DMS 273 treated with DMSO at 0.1 percent for 48 hours (cell line): ENCODE measurements at regions not wholly inside any gene's neighbourhood (a gene's known extent, or its start where the extent isn't known, plus 50 kb on each side); places are given as distances from the start of the nearest gene placed in this dataset.
"Not testable (repeated sequence)": the region's sequence is repeated elsewhere in the genome, so short reads cannot be mapped to it uniquely, and the experiment has no call there.

Source experiments
- DNase-seq: peaks from one replicate; lab custom pipeline; 2025; lab: John Stamatoyannopoulos, UW

DNA sequence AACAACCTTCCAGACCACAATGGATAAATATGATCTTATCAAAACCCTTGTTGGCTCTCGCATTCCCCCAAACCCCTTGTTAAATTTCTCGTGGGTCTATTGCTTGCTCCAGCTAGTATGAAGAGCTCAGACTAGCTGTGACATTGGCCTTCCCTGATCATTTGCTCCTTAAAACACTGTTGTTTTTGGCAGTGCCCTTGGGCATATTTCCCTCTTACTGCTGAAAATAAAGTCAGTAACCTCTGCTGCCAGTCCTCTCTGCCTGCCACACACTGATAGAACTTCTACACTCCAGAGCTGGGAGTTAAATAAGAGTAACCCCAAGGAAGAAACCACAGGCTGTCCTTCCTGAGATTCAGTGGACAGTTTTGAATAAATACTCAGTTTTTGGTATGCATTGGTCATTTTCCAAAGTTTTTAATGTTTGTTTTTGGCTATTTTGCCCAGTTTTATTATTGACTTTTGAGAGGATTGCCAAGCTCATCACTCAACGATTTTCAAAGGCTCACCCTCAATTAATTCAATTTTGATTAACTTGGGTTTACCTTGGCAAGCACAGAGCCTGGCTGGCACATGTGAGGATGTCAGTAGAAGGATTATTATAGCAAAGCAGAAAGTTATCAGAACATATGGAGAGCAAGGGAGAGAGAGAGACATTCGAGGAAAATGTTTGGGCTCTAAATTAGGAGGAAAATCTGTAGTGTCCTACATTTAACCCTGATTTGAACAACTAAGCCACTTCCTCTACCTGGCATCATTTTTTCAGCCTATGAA is 84.3 kb upstream of the SYN3 start:
- DNase-seq = no peak

DNA sequence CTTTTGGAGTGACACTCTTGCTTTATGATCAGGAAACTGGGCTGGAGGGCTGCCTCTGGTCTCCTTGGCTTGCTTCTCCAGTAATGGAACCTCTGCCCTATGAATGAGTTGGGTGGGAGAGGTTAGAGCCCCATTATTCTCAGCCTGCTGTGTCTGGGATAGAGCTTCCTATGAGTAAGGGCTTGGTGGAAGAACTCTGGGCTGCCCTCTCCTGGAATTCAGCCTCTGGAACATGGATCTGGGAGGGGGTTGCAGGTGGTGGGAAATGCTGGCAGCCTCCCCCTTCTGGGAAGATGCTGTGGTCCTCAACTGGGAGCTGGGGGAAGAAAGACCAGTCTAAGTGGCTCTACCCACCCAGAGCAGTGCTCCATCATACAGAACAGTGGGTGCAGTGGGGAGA is 81.8 kb upstream of the SYN3 start:
- no peak for DNase-seq

GRCh38 chr22:33138333-33138732 is 80.2 kb upstream of the SYN3 start:
- DNase-seq = not testable (repeated sequence)

- no peak for DNase-seq
Measured at GRCh38 chr22:33130473-33130872, 72.3 kb upstream of the SYN3 start.

DNA sequence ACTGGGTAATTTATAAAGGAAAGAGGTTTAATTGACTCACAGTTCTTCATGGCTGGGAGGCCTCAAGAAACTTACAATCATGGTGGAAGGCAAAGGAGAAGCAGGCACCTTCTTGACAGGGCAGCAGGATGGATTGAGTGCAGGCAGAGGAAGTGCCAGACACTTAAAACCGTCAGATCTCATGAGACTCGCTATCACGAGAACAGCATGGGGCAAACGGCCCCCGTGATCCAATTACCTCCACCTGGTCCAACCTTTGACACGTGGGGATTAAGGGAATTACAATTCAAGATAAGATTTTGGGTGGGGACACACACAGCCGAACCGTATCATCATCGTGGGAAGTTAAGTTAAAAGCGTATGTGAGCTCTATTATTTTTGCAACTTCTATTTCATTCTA is 71.4 kb upstream of the SYN3 start:
- DNase-seq = no peak

DNA sequence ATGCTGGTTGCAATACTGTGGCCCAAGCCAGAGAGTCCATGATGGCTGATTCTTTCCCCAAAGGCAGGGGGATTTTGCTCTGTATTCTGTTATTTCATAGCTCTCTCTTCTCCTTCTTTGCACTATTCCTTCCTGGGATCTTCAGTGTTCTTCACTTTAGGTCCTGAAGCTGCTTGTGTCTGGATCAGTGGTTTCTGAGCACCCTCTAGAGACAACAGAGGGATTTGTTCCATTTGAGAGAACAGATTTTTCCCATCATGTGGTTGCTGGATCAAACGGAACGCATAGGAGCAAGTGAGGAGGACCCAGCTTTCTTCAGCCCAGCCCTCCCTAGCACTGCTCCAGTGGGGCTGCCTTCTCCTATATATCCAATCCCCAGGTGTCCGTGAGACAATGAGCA is 68.7 kb upstream of the SYN3 start:
- DNase-seq = no peak

DNA sequence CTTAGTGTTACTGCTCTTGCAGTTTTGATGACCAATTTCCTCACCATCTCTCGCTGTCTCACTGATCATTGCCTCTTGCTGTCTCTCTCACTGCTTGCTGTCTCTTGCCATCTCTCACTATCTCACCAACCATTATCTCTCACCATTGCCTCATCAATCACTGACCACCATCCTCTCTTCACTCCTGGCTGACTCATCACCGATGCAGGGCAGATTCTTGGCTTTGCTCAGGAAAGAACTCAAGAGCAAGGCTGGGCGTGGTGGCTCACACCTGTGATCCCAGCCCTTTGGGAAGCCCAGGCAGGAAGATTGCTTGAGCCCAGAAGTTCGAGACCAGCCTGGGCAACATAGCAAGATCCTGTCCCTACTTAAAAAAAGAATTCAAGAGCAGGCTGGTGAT is 66.3 kb upstream of the SYN3 start:
- no peak for DNase-seq

DNA sequence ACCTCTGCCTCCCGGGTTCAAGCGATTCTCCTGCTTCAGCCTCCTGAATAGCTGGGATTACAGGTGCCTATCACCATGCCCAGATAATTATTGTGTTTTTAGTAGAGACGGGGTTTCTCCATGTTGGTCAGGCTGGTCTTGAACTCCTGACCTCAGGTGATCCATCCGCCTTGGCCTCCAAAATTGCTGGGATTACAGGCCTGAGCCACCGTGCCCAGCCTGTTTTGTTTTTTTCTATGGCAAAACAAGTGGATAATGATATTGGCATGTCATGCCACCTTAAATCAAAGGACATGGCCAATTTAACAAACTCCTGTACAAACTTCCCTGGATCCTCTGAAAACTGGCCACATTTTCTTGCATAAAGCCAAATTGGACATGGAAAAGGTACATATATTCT is 64.3 kb upstream of the SYN3 start:
- not testable (repeated sequence) for DNase-seq

DNA sequence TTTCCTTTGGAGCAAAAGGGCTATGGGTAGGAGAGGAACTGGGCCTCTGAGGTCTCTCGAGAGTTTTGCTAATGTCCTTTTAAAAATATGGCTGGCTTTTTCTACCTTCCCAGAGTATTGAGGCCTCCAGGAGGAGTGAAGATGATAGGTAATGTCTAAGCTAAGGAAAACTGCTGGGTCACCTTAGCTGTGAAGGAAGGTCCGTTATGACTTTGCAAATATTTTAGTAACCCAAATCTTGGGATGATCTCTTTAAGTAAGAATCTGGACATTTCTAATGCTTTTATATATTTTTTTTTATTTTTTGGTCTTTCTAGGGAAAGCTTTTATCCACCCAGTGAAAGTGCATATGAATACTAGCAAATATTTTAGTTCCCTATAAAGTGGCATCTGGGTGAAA is 60.9 kb upstream of the SYN3 start:
- DNase-seq = no peak

- no peak for DNase-seq
Measured at GRCh38 chr22:33117821-33118220, 59.6 kb upstream of the SYN3 start.

DNA sequence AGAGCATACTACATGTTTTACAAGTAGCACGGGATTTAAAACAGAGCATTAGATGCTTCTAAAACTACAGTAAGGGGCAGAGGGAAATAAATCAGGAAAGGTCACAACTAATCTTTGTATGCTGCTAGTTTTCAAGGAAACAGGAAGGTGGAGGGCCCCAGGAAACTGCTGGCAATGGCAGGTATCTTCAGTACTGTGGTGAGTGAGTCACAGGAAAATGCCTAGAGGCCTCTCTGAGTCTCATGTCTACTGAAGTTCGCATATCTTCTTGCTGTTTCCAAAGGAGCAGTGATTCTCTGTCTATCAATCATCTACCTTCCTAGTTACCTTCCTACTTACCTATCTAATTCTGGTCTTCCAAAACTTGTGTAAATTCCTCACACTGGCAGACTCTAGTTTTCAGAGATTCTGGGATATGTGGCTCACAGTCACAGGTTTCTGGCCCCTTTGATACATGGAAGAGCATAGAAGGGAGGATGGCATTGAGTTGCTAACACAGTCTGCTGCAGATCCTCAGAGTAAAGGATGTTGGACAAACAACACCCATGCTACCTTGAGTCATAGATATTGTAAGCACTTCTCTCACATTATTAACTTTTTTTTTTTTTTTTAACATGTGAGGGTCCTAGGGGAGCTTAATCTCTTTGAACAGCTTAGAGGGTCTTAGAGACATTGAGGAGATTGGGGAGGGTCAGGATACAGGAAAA is 58.8 kb upstream of the SYN3 start:
- DNase-seq = no peak

- no peak for DNase-seq
Measured at GRCh38 chr22:33114565-33114964, 56.4 kb upstream of the SYN3 start.

GRCh38 chr22:33112580-33112979 is 54.4 kb upstream of the SYN3 start:
- peak; percentile 11 for DNase-seq

DNA sequence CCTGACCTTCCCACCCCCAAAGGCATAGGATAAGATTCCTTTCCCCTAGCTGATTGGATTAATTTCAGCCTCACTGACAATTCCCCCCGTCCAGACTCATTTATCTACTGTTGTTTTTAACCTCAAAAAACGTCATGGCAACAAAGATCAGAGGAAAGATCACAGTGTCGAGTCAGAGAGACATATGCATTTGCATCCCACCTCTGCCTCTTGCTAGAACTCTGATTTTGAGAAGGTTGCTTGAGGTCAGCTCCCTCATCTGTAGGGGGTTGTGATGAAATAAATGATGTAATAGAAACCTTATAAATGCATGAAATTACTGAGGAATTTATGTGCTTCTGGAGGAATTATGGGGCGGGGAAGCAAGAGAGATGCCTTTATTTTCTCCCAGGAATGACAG is 53.3 kb upstream of the SYN3 start:
- no peak for DNase-seq

- DNase-seq = no peak
Measured at GRCh38 chr22:33110562-33111163, 52.5 kb upstream of the SYN3 start.

GRCh38 chr22:33109514-33110430 is 51.6 kb upstream of the SYN3 start:
- DNase-seq = no peak

GRCh38 chr22:33108037-33108436 is 49.9 kb upstream of the SYN3 start:
- DNase-seq = no peak
